NCI-H2081 treated with DMSO at 0.1 percent for 48 hours (cell line): ENCODE measurements at regions not wholly inside any gene's neighbourhood (a gene's known extent, or its start where the extent isn't known, plus 50 kb on each side); places are given as distances from the start of the nearest gene placed in this dataset.

Experiments
- DNase-seq: peaks from one replicate; lab custom pipeline; 2025; lab: John Stamatoyannopoulos, UW

DNA sequence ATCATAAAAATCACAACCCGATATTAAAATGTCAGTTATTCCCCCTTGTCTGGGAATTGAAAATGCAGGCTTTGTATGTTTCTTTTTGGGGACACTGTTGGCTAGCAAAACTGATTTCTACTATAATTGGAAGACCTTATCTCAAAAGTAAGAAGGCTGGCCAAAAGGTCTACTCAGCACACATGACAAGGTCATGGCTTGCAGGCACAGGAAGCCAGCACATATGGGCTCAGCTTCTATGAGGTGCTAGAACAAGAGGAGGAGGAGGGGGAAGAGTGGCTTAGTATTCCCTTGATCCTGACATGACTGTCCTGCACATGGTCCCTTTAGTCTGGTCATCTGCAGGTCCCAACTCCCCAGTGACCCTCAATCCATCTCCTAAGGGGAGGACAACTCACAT is 681.2 kb downstream of the SQOR start:
- no peak for DNase-seq

DNA sequence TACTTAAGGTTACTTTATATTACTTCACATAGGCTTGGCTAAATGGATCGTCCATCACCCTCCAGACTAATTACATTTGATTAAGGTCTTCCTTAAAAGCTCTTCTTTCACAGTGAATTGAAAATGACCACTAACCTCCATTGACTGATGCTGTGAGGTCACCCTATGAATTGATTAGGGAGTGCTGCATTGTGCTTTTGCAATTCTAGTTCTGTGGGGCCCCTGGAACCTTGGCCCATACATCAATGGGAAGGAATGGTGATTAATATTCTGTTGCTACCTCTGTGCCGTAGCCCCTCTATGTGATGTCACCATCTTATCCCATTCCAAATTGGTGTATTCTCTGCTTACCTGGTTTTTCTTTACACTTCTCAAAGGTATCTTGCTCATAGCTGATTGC is 682.2 kb downstream of the SQOR start:
- no peak for DNase-seq

DNA sequence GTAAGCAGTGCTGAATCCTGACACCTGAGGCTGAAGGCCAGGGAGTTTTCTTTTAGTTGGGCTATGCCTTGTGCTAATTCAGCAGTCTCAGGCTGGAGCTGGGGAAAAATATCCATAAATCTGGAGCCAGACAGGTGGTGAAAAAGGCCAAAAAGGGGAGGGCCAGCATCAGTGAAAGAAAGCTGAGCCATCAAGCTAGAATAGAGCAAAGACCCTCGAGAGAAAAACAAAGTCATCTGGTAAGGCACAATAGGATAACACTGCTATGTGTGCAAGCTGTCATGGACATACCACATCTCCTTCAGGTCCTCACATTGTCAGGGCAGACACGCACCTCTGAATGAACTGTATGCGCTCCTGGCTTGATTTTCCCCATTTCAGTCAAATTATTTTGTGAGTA is 687.9 kb downstream of the SQOR start:
- no peak for DNase-seq

DNA sequence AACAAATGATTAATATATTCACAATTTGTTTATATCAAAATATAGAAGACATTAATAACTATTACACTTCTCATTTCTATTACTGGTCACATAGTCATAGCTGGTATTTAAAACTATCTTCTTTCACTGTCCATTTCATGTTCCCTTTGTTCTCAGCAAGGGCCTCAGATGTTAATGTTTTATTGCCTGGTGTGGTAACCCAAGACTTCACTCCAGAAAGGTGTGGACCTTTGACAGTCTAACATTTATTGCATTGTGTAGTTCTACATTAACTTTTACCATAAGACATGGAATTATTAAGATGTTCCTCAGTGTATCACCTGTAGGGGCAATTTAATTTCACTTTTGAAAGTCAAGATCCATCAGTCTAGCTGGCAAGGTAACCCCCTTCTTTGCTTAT is 691.3 kb downstream of the SQOR start:
- no peak for DNase-seq

DNA sequence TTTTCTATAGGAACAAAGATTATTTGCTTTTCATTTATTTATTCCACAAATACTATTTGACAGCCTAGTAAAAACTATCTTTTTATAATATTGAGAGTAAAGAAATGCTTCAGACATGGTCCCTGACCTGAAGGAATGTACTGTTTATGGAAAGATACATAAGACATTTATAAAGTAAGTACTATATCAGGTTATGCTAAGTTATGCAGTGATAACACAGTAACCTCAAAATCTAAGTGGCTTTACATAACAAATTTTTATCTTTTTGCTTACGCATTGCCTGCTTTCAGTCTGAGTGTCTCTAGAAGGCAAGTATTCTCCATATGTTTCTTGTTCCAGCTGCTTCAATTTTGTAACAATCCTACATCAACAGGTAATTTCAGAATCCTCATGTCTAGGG is 694.0 kb downstream of the SQOR start:
- DNase-seq: no peak

DNA sequence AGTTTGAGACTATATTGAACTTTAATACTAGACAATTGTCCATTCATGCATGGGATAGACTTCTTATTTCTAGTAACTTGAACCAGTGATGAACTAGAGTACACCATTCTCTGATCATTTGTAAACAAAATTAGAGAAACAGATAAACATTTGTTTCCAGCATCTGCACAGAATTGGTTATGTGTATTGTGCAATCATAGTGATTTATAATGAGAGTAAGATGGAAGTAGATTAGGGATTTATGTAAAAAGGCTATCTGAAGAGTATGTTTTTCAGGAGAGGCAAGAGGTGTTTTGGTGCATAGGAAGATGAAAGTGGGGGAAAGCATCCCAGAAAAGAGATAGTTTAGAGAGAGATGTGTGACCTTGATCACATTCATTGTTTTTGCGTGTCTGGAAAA is 695.0 kb downstream of the SQOR start:
- no peak for DNase-seq

DNA sequence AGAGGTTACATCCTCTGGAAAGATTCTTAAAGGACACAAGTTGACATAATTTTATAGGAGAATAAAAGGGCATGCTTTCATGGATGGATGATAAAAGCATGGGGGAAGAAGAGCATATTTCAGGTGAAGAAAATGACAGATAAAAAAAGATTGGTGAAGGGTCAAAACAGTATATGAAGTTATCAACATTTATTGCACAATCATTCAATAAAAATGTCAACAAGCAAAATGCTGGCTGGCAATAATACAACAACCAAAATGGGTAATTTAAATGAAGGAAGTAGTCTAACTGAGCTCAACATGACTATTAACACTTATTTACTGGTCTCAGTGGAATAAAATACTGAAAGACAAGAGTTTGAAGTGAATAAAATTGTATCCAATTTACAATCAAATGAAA is 696.7 kb downstream of the SQOR start:
- DNase-seq: no peak

DNA sequence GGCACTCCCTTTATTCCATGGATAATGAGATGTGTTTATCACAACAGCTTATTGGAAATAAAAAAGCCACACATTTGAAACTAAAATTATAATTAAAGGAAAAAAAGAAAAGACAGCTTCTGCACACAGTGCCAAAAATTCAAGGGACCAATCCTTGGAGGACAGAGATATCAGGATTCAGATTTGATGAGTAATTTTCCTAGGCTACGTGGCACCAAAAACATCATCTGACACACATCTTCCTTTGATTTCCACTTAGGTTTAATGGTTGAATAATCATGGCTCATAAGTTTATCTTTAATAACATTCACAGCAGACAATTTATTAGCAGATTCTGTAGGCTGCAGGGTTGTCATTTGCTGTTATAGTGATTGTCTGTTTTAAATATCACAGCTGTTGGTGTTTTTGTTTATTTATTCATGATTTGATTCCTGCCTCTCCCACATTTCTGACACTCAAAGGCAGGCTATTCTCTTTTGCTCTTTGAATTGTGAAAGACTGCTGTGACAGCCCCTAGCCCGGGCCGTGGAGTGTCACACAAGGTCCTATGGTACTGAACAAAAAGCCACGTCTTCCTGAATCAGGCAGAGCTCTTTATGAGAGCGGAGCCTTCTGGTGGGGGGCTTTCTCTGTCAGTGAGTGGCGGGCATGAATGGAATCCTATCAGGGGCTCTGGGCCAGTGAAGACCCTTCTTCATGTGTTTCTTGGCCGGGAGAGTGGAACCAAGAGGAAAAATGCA is 708.5 kb downstream of the SQOR start:
- DNase-seq: no peak

DNA sequence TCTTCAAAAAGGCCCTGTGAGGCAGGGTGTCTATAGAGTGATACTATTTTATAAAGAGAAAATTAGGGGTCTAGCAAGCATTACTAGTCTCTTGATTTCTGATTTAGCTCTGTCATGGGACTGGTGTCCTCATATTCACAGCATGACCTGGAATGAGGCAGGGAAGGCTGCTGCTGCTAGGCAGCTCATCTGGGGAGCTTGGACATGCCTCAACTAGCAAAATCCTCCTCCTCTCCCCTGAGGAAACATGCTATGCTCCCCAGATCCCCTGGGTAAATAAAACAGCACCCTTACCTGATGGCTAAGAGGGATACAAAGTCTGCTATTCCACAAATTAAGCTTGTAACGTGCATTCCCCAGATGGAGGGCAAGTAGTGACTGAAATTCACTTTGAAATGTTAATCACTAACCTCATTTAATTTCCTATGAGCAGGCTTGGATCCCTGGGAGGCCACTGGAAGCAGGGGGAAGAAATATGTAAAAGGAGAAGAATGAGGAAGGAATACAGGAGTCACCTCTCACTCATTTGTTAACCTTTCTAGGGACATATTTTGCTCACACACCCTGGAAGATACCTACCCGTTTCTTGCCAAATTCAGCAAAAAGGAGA is 709.4 kb downstream of the SQOR start:
- no peak for DNase-seq

DNA sequence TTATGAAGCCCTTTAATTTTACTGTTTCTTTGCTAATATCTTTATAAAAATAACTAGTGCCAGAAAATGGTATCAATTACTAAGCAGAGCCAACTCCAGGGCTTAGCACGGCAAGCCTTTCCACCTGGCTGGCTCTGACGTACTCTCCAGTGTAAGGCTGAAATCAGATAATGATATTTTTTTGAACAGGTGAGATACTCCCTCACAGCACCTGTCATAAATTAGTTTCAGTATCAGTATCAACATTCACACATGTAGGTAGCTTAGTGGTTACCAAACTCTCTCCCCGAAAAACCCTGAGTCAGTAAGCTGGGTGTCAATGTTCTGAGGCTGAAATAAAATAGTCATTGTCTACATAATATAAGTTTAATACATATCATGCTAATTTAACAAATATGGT is 710.1 kb downstream of the SQOR start:
- DNase-seq: no peak

DNA sequence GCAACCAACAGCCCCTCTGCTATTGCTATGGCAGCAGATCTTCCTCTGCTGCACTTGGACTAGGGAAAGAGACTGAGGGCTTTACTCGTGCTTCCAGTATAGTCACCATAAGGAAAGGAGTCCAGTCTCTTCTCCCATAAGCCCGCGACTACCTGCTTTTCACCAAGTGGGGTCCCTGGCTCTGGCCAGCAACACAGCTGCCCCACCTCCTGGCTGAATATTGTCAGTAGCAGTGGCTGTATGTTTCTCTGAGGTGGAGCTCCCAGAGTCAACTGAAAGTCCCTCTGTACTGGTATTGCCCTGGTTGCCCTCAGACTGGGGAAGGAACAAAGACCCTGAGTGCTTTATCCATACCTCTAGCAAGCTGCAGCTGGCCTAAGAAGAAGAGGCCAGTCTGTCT is 719.6 kb downstream of the SQOR start:
- DNase-seq: no peak

DNA sequence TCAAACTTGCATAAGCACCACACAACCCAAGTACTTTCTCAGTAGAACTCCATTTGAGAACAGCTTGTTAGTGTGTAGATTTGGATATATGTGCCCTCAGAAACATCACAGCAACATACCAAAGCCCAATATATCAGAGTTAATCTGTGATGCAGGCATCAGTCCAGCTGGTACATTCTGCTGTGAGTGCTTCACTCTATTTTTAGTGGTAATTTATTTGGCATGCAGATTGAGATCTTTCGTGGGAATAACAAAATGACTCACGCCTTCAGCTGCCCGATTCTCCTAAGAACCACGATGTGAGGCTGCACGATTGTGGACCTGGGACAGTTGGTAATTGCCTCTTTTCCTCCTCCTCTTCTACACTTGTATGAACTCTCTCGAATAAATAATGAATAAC is 730.7 kb downstream of the SQOR start:
- no peak for DNase-seq

DNA sequence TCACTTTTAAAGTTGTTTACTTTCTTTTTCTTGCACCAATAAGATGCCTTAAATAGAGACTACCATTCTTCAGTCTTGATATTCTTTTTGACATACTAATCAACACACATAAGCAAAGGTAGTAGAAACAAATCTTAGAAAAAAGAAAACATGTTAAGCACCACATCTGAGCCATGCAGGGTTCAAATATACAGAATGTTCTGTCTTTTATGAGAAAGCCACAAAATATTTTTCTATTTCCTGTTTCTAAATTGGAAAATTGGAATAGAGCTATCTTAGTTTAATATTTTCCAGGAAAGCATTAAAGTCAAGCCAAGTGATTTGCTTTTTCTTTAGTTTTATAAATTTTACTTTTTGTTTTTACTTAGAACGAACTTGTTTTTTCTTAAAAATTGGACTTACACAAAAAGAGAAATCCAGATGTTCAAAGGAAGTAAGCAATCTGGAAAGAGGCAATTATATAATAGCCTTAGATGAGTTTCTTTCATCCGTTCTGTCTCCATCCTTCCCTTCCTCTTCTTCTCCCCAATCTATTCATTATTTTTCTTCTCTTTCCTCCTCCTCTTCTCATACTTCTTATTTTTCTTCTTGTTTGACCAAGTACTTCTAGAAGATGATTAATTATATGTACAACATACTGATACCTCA is 731.7 kb downstream of the SQOR start:
- DNase-seq: no peak

DNA sequence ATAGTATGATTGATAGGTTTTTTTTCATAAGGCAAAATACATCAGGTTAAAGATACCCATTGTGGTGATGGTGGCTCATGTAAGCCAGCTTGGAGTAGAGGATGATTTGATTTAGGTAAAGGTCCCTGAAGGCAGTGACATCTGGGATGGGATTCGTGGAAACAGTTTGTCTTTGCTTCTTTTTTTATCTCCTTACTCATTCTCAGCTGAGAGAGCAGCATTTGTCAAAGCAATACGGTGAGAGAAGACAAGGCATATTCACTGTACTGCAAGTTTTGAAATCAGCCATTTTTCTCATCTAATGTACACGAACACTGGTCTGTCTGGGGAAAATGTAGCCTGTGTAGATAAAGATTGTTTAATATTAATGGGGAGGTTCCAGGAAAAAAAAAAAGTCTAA is 749.1 kb downstream of the SQOR start:
- no peak for DNase-seq

DNA sequence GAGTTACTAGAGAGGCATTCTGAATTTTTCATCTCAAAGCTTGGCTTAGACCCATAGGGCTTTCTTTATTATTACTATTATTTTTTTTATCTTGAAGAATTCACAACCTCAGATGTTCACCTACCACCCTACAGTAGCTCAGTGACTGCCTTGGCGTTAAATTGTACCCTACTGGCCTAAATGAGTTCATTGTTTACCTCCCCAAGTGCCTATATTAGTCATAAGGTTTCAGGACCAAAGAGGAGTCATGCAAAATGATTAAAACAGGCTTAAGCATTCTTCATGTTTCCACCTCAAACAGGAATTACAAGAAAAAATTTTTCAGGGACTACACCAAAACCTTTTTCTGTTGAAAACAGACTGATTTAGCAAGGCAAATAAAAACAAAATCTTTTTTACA is 751.5 kb downstream of the SQOR start:
- no peak for DNase-seq

DNA sequence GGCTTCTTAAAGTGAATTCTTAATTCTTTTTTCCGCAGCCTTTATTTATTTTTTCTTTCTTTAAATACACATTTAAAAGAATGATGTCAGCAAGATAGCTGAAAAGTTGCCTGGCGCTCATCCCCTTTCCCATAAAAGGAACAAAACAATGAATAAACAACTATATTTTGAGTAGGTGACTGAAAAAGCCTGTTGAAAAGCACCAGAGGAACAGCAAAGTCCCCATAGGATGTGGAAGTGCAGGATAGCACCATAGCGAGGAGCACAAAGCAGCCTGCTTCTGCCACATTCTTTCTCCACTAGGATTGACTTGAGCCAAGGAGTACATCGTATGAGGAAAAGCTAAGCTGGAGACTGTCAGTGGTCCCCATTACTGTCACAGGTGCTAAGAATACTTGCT is 754.9 kb downstream of the SQOR start:
- no peak for DNase-seq

DNA sequence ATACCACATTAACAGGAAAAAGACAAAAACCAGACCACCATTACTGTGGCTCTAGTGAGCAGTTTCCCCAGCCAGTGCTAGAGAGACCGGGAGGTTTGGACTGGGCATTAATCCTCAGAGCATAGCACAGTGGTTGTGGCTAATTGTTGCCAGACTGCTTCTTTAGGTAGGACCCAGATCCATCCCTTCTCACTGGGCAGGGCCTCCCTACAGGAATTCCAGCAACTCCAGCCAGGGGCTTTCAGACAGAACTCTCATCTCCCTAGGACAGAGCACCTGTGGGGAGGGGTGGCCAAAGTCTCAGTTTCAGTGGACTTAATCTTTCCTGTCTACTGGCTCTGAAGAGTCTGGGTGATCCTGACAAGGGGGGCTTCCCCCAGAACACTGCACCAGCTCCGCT is 759.6 kb downstream of the SQOR start:
- DNase-seq: no peak

DNA sequence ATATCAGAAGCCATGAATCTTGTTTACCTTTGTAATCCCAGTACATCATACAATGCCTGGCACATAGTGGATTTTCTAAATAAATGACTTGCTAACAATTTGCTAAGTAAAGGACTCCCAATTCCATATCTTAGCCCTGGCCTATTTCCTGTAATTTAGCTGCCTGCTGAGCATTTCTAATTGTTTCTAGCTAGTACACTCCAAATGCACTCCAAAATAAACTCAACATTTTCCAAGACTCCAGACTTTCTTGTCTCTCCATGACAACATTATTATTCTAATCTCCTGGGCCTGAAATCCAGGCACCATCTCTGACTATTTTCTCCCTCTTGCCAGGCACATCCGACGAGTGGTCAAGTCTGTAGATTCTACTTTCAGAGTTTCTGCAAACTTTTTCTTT is 773.5 kb downstream of the SQOR start:
- no peak for DNase-seq

DNA sequence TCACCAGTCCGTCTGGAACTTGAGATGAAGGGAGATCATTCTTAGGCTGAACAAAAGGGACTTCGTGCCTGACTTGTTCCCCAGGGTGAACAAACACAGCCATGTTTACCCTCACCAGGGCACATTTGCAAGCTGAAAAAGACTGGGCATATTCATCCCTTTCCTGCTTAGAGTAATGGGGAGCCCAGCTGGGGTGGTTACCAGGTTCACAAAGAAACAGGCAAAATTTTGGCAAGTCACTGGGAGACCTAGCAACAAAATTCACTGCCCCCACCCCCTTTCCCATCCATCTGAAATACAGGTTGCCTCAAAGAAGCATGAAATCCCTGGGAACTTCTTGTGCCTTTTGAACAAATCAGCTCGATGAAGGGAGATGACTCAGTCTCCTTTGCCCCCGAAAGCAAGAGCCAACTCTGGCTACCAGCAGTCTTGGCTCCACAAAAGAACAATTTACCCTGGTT is 775.0 kb downstream of the SQOR start:
- DNase-seq: peak; percentile 47

DNA sequence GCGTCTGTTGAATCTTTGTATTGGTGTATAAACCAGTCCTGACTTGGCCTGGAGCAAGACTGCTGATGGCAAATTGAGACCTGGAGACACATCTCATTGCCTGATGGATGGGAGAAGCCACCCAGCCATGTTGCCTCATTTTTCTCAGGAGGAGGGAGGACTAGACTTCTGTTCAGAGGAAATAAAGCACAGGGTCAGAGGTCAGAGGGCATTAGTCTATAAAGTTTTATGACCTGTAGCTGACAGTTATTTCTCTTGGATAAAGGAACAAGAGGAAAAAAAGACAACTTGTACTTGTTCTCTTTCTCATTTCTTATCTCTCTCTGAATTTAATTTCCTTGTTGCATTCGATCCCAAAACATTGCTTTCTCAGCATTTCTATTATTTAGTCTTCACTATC is 775.9 kb downstream of the SQOR start:
- DNase-seq: no peak

DNA sequence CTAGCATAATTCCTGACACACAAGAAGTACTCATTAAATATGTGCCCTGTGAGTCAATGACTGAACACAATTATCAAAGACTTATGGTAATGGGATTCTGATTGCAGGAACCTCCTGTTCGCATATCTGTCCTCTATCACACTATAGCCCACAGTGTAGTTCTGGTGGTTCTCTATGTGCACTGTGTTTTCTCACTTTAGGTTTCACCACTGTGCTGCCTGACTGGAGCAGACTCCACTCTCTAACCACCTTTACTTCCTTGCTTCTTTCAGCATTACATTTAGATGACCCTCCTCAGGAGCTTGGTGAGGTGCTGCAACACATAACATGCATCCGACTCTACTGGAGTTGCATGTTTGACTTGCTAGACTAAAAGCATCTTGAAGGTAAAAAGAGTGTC is 777.1 kb downstream of the SQOR start:
- no peak for DNase-seq

DNA sequence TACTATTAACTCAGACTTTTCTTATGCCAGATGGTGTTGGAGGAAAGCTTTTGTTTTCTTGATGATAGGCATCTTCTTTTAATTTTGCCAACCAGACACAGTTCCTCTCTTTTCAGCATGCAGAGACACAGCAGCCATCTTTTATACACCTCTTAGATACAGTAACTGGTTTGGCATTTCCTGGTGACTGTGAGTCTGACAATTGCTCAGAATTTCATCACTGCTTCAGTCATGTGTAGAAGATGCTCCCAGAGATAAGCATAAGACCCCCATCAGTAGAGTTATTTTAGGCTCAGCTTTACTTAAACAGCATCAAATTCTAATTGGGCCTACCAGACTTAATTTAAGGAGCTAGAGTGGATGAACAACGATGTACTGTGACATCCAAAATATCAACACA is 779.0 kb downstream of the SQOR start:
- DNase-seq: no peak

DNA sequence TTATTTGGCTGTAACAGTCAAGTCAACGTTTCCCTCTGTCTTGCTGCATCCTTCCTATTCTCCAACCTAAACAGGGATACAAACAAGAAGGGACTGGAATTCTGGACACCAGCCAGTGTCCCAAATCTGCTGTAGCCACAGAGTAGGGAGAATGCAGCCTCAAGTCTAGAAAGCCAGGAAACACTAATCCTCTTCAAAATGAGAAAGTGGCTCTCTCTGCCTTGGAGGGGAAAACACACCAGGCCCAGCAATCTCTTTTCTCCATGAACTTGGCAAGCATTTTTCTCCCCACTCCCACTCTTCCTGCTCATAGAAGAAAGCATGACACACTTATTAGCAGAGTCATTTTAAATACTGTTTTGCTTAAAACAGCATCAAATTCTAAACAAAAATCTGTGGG is 781.7 kb downstream of the SQOR start:
- no peak for DNase-seq

DNA sequence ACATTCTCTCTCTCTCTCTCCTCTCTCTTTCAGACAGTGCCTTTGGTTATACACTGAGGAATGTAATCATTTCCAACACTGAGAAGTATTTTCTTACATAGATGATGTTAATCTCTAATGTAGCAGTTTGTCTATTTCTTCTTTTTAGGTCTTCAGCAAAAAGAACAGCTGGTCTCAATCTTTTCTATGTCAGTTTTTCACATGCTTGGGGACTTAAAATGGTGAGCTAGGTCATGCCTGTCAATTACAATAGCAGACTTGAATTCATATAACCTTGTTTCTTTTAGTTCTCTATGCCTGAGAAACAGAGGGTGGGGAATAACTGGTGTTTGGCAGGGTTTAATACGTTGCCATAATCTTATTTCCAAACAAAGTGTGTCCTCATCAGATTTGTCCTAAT is 786.2 kb downstream of the SQOR start:
- no peak for DNase-seq
